K562 (cell line): ENCODE measurements at regions not wholly inside any gene's neighbourhood (a gene's known extent, or its start where the extent isn't known, plus 50 kb on each side); places are given as distances from the start of the nearest gene placed in this dataset.

Experiments used
- ATAC-seq: fragments of 200-7000 bp; cut with Tn5 transposase; 3 replicates; pipeline ENCODE4 v1.9.1; 2020; ENCODE audit warnings: moderate library complexity
- BruUV-seq: library from RNA; stranded (reverse); fragments of 400-500 nt; replicated peaks from 2 replicates; lab custom pipeline; 2021; lab: Mats Ljungman, UMichigan
- CTCF ChIA-PET: fragments of 300-600 bp; formaldehyde crosslinking; extraction: SDS; loops from one replicate; lab custom pipeline; 2021; ENCODE audit warnings: low intra/inter-chr PET ratio; lab: Yijun Ruan, JAX
- POLR2A ChIA-PET: fragments of 300-600, 350-650 bp; sonication (Branson Sonifier 250); formaldehyde crosslinking; extraction: SDS; loops from one replicate; lab custom pipeline; 2021; ENCODE audit warnings: antibody characterized with exemption, inconsistent platforms; lab: Yijun Ruan, JAX
- DNase-seq, 4 experiments: peaks; one replicate each; pipeline versions ENCODE4 v3.0.0 to v3.0.0-alpha.2; 2011 to 2018; ENCODE audit warnings: low spot score in 3 of 4, mixed read lengths in 3 of 4; ENCODE audit errors: extremely low read depth in 1 of 4
- FAIRE-seq: peaks from 2 replicates; lab custom pipeline; 2011; peaks lifted over from hg19 to GRCh38; lab: Jason Lieb, UNC
- H2AFZ ChIP-seq: 2 replicates; pipeline ENCODE4 v1.6.0; 2011; ENCODE audit warnings: low read depth, low read length, control low read depth, inconsistent platforms
- H3K27ac ChIP-seq: fragments of 200-600 bp; 3 replicates; pipeline ENCODE4 v1.8.0; 2011; ENCODE audit warnings: low read depth, mild to moderate bottlenecking, control low read depth, inconsistent platforms, low read length, moderate library complexity, mixed read lengths; ENCODE audit errors: extremely low read depth
- H3K27me3 ChIP-seq, 2 experiments: fragments of 300-600 bp in 1 of 2; 2 replicates in 1 of 2; 3 replicates in 1 of 2; pipeline versions ENCODE4 v1.6.0 to v1.8.0; 2011; ENCODE audit warnings: inconsistent platforms in 2 of 2, low read length in 2 of 2, mild to moderate bottlenecking in 1 of 2, mixed read lengths in 1 of 2, moderate library complexity in 1 of 2; ENCODE audit not compliant: control insufficient read depth in 2 of 2, insufficient read depth in 2 of 2
- H3K36me3 ChIP-seq: fragments of 300-600 bp; 3 replicates; pipeline ENCODE4 v1.8.0; 2011; ENCODE audit warnings: mild to moderate bottlenecking, low read length, inconsistent platforms; ENCODE audit not compliant: control insufficient read depth, insufficient read depth
- H3K4me1 ChIP-seq, 2 experiments: fragments of 200-600 bp in 1 of 2; replicated peaks in 1 of 2; 2 replicates in 1 of 2; 3 replicates in 1 of 2; pipeline versions ENCODE4 v1.5.1 to v1.8.0; 2011; ENCODE audit warnings: inconsistent platforms in 2 of 2, low read length in 2 of 2, mild to moderate bottlenecking in 1 of 2, mixed read lengths in 1 of 2, moderate library complexity in 1 of 2; ENCODE audit not compliant: control insufficient read depth in 2 of 2, insufficient read depth in 2 of 2
- H3K4me2 ChIP-seq: 2 replicates; pipeline ENCODE4 v1.6.1; 2011; ENCODE audit warnings: low read length, control low read depth, inconsistent platforms, mixed read lengths; ENCODE audit not compliant: insufficient read depth
- H3K4me3 ChIP-seq: fragments of 200-600 bp; sonication (generic), shearing (Covaris generic); 2 replicates; pipeline ENCODE4 v1.5.1; 2016; ENCODE audit warnings: control low read depth, inconsistent platforms
- H3K79me2 ChIP-seq: fragments of 200-600 bp; 3 replicates; pipeline ENCODE4 v1.8.0; 2011; ENCODE audit warnings: low read length, inconsistent platforms; ENCODE audit not compliant: control insufficient read depth, insufficient read depth
- H3K9ac ChIP-seq, 2 experiments: 2 replicates each; pipeline versions ENCODE4 v1.6.0 to v1.6.1; 2011; ENCODE audit warnings: low read depth in 2 of 2, low read length in 2 of 2, control low read depth in 1 of 2, inconsistent platforms in 1 of 2, mild to moderate bottlenecking in 1 of 2, mixed read lengths in 1 of 2; ENCODE audit not compliant: insufficient read depth in 1 of 2
- H3K9me1 ChIP-seq: one replicate; pipeline ENCODE4 v1.6.0; 2011; ENCODE audit warnings: inconsistent platforms, mild to moderate bottlenecking, low read length, moderate library complexity; ENCODE audit not compliant: control insufficient read depth, insufficient read depth
- H3K9me3 ChIP-seq: replicated peaks from 2 replicates; pipeline ENCODE4 v1.5.1; 2011; ENCODE audit warnings: low read depth, low read length, inconsistent platforms; ENCODE audit not compliant: control insufficient read depth, insufficient read depth
- H4K20me1 ChIP-seq: replicated peaks from 2 replicates; pipeline ENCODE4 v1.6.1; 2011; ENCODE audit warnings: low read length, inconsistent platforms, mixed read lengths; ENCODE audit not compliant: control insufficient read depth, insufficient read depth
- BRD9 ChIP-seq: fragments of 450-650 bp; IDR thresholded peaks from 2 replicates; pipeline ENCODE4 v1.6.1; 2018; ENCODE audit warnings: low read depth; ENCODE audit not compliant: partially characterized antibody
- C11orf30 ChIP-seq: fragments of 450-650 bp; IDR thresholded peaks from 2 replicates; pipeline ENCODE4 v1.6.1; 2016; ENCODE audit warnings: low read depth, mild to moderate bottlenecking
- CBFB ChIP-seq: sonication (generic); formaldehyde crosslinking; IDR thresholded peaks from 2 replicates; pipeline ENCODE4 v1.4.0; 2020; ENCODE audit warnings: mild to moderate bottlenecking, missing genetic modification reagents
- CHCHD3 ChIP-seq: fragments of 250-450 bp; sonication (Bioruptor Pico); IDR thresholded peaks from 2 replicates; pipeline ENCODE4 v2.1.2; 2022; ENCODE audit warnings: mild to moderate bottlenecking
- ESRRA ChIP-seq: fragments of 450-650 bp; IDR thresholded peaks from 2 replicates; pipeline ENCODE4 v1.6.1; 2014; ENCODE audit warnings: low read depth, mild to moderate bottlenecking, moderate library complexity, borderline replicate concordance
- FOXK2 ChIP-seq, 2 experiments: fragments of 450-650 bp; IDR thresholded peaks in 1 of 2; conservative IDR thresholded peaks in 1 of 2; 2 replicates each; pipeline ENCODE4 v1.6.1; 2016; ENCODE audit warnings: low read depth in 2 of 2, mild to moderate bottlenecking in 1 of 2
- HDAC2 ChIP-seq: fragments of 450-650 bp; IDR thresholded peaks from 2 replicates; pipeline ENCODE4 v1.6.1; 2016; ENCODE audit warnings: mild to moderate bottlenecking
- KLF13 ChIP-seq: fragments of 450-650 bp; IDR thresholded peaks from 2 replicates; pipeline ENCODE4 v1.6.1; 2016; ENCODE audit warnings: missing genetic modification characterization, low read depth, mild to moderate bottlenecking, missing compliant biosample characterization, moderate library complexity, borderline replicate concordance
- MXI1 ChIP-seq: IDR thresholded peaks from 2 replicates; pipeline ENCODE4 v1.6.1; 2011; ENCODE audit warnings: low read depth, mild to moderate bottlenecking, improper control_type of control experiment, low read length
- RNF2 ChIP-seq: sonication (generic); IDR thresholded peaks from 2 replicates; pipeline ENCODE4 v1.6.1; 2016
- SMARCB1 ChIP-seq: IDR thresholded peaks from 2 replicates; pipeline ENCODE4 v1.6.1; 2011; ENCODE audit warnings: improper control_type of control experiment, low read depth; ENCODE audit not compliant: insufficient read length
- TARDBP ChIP-seq: fragments of 450-650 bp; IDR thresholded peaks from 2 replicates; pipeline ENCODE4 v1.6.1; 2016
- TGIF2 ChIP-seq: sonication (generic); formaldehyde crosslinking; IDR thresholded peaks from 2 replicates; pipeline ENCODE4 v1.8.1; 2022; ENCODE audit warnings: mild to moderate bottlenecking, missing genetic modification reagents, moderate library complexity
- ZBTB2 ChIP-seq: fragments of 450-650 bp; IDR thresholded peaks from 2 replicates; pipeline ENCODE4 v1.6.1; 2016; ENCODE audit warnings: antibody characterized with exemption
- ZFP91 ChIP-seq: sonication (generic); formaldehyde crosslinking; IDR thresholded peaks from 2 replicates; pipeline ENCODE4 v1.8.0; 2022; ENCODE audit warnings: mild to moderate bottlenecking, missing genetic modification reagents
- ZNF197 ChIP-seq: fragments of 200-800 bp; sonication (Bioruptor generic); IDR thresholded peaks from 2 replicates; pipeline ENCODE4 v1.6.1; 2016; ENCODE audit warnings: low read depth, missing genetic modification characterization, missing compliant biosample characterization
- WGBS: fragments of 100-300 bp; shearing (Covaris generic); methylation state at CpG from one replicate; pipeline ENCODE4 v1.1.6; 2016; ENCODE audit warnings: low coverage, mixed read lengths; ENCODE audit not compliant: insufficient coverage; ENCODE audit errors: missing lambda C conversion rate; 5-methylcytosine and 5-hydroxymethylcytosine counted together
- in situ Hi-C: fragments of 300-500 bp; cut with MboI; formaldehyde crosslinking; loops from 4 replicates; pipeline ENCODE4 v1.15.0; 2018; ENCODE audit warnings: inconsistent platforms, mixed read lengths
- intact Hi-C: fragments of 100-400 bp; cut with micrococcal nuclease; formaldehyde crosslinking; loops from 2 replicates; pipeline ENCODE4 v1.14.2; 2022

- no peak for TF ChIP-seq ZFP91 (CRISPR knock-in tag)
These were observed 455.7 kb downstream of the CNTNAP4 start (continued) for GRCh38 chr16:76732894-76733293.

- Histone ChIP-seq H3K36me3 (no peaks in the 10 kb centered on the region), H3K4me1 (no peaks in the 10 kb centered on the region), H3K27ac (no peak overlapping the region), H3K4me2 (no peak overlapping the region), H3K79me2 (no peaks in the 10 kb centered on the region), H2AFZ (no peak overlapping the region), H3K9me1 (no peaks in the 10 kb centered on the region), H3K27me3 (no peaks in the 10 kb centered on the region), H3K9me3 (no peaks in the 10 kb centered on the region), H3K4me3 (no peak overlapping the region), H3K9ac (no peak overlapping the region), H4K20me1 (no peaks in the 10 kb centered on the region)
- ChIA-PET POLR2A (no interaction called here), CTCF (no interaction called here)
- no peak for DNase-seq
- TF ChIP-seq SMARCB1 (no peak), BRD9 (no peak), C11orf30 (no peak), TGIF2 (CRISPR knock-in tag) (no peak), RNF2 (no peak), KLF13 (tag) (no peak), CHCHD3 (CRISPR knock-in tag) (no peak), ZNF197 (CRISPR knock-in tag) (no peak), TARDBP (no peak), FOXK2 (conservative IDR thresholded peaks at IDR 0.05 in 1 of 2, IDR thresholded peaks at IDR 0.05 in 1 of 2; ENCODE audit: low read depth in 2 of 2) (no peak), ZBTB2 (no peak), ESRRA (no peak), HDAC2 (no peak), MXI1 (no peak), CBFB (CRISPR knock-in tag) (no peak)
- FAIRE-seq = no peak
- 4% methylated on average over 4 of the region's 4 CpGs for WGBS
- no TSS peak for BruUV-seq
- no peak for ATAC-seq
- intact Hi-C loops = no loop called here
- in situ Hi-C loops = no loop called here
These were observed 449.4 kb upstream of the MON1B start for GRCh38 chr16:76741623-76742022.
